Suprapubic skin (tissue), 4 donors: ENCODE measurements at regions not wholly inside any gene's neighbourhood (a gene's known extent, or its start where the extent isn't known, plus 50 kb on each side); places are given as distances from the start of the nearest gene placed in this dataset.
"Not testable (repeated sequence)": the region's sequence is repeated elsewhere in the genome, so short reads cannot be mapped to it uniquely, and the experiment has no call there.

Source experiments
- CTCF ChIP-seq, 2 donors: fragments of 200-600 bp in 1 of 2; fragments of 450-650 bp in 1 of 2; sonication (generic) in 1 of 2; IDR thresholded peaks; one replicate each; pipeline ENCODE4 v1.5.1; 2016 to 2019; ENCODE audit warnings: antibody characterized with exemption in 2 of 2, mild to moderate bottlenecking in 1 of 2, moderate library complexity in 1 of 2
- EP300 ChIP-seq: sonication (generic); formaldehyde crosslinking; IDR thresholded peaks from one replicate; pipeline ENCODE4 v1.6.1; 2017; ENCODE audit warnings: antibody characterized with exemption
- POLR2A ChIP-seq, 2 donors: fragments of 450-650 bp; IDR thresholded peaks; one replicate each; pipeline ENCODE4 v1.6.1; 2017; ENCODE audit warnings: antibody characterized with exemption in 2 of 2, mild to moderate bottlenecking in 2 of 2, moderate library complexity in 2 of 2
- POLR2AphosphoS5 ChIP-seq, 3 donors: sonication (generic); formaldehyde crosslinking; IDR thresholded peaks; one replicate each; pipeline ENCODE4 v1.6.1; 2017; ENCODE audit warnings: antibody characterized with exemption in 3 of 3

GRCh38 chr1:119267288-119267687, 101.3 kb upstream of the HAO2 start:
- not testable (repeated sequence) for TF ChIP-seq CTCF (IDR thresholded peaks at IDR 0.05); POLR2A (IDR thresholded peaks at IDR 0.05); EP300; POLR2AphosphoS5 (IDR thresholded peaks at IDR 0.05)
